ENCODE measurements at regions not wholly inside any gene's neighbourhood (a gene's known extent, or its start where the extent isn't known, plus 50 kb on each side); places are given as distances from the start of the nearest gene placed in this dataset.

DNA sequence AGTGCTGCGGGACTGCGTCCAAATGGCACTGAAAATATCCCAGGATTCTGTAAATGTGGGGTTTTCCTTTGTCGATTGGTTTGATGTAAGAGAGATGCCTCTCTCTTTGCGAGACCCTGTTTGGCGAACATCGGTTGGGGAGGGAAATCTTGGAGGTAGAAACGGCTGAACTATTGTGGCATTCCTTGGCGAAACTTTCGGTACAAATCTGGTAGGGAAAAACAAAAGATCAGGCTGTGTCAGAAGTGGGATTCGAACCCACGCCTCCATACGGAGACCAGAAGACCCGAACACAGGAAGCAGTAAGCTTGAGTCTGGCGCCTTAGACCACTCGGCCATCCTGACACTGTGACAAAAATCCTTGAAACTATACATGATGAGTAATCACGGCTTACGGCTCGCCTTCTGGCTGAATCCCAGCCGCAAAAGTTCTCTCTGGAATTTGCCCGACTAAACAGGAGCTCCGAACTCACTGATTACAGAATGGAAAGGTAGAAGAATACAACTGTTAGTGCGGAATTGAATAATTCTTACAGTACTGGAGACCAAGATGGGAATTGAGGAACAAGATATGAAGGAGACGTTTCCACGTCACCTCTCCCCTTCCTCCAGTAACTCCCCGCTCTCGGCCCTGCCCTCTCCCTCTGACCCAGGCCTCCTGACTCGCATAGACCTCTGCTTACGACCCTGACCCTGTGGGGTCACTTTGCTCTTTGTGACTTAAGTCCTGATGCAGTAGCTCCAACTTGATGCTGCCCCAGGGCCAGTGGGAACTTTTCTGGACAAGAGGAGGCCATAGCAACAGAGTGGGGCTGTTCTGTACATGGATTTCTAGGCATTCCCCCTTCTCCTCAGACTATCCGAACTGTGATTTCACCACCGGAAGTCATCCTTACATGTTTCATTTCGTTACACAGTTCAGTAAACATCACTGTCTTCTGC lies 132.8 kb upstream of the ZNF184 start (continued):
- TF ChIP-seq ZNF609 (CRISPR knock-in tag; IDR thresholded peaks at IDR 0.05; ENCODE audit: borderline replicate concordance) (0 out of 2 replicates have a peak, but pooled peaks have one; percentile 40), ZNF501 (CRISPR knock-in tag; IDR thresholded peaks at IDR 0.05) (0 out of 2 replicates have a peak, but pooled peaks have one; percentile 49), IRF2 (CRISPR knock-in tag; IDR thresholded peaks at IDR 0.05) (peak; percentile 20; the same call in 1 of the 2 replicates), HMGXB3 (CRISPR knock-in tag; IDR thresholded peaks at IDR 0.05; ENCODE audit: borderline replicate concordance) (0 out of 2 replicates have a peak, but pooled peaks have one; percentile 36), ZSCAN20 (CRISPR knock-in tag; IDR thresholded peaks at IDR 0.05; ENCODE audit: borderline replicate concordance) (no peak), NFKBIZ (CRISPR knock-in tag; IDR thresholded peaks at IDR 0.05) (0 out of 2 replicates have a peak, but pooled peaks have one; percentile 15), NKX3-1 (CRISPR knock-in tag; IDR thresholded peaks at IDR 0.05) (no peak), GABPA (IDR thresholded peaks at IDR 0.05; ENCODE audit: low read depth, low read length) (no peak), GABPA (CRISPR knock-in tag; IDR thresholded peaks at IDR 0.05; ENCODE audit: low read depth) (peak; percentile 21; the same call in 1 of the 2 replicates), ZNF350 (CRISPR knock-in tag; IDR thresholded peaks at IDR 0.05; ENCODE audit: borderline replicate concordance, low read depth) (0 out of 2 replicates have a peak, but pooled peaks have one; percentile 38), ZNF543 (CRISPR knock-in tag; IDR thresholded peaks at IDR 0.05) (no peak), KLF6 (CRISPR knock-in tag; IDR thresholded peaks at IDR 0.05) (0 out of 2 replicates have a peak, but pooled peaks have one; percentile 33), ZBTB38 (CRISPR knock-in tag; IDR thresholded peaks at IDR 0.05) (no peak), ZNF75D (CRISPR knock-in tag; IDR thresholded peaks at IDR 0.05; ENCODE audit: borderline replicate concordance) (no peak)
- TF ChIP-seq, protein P1, sequence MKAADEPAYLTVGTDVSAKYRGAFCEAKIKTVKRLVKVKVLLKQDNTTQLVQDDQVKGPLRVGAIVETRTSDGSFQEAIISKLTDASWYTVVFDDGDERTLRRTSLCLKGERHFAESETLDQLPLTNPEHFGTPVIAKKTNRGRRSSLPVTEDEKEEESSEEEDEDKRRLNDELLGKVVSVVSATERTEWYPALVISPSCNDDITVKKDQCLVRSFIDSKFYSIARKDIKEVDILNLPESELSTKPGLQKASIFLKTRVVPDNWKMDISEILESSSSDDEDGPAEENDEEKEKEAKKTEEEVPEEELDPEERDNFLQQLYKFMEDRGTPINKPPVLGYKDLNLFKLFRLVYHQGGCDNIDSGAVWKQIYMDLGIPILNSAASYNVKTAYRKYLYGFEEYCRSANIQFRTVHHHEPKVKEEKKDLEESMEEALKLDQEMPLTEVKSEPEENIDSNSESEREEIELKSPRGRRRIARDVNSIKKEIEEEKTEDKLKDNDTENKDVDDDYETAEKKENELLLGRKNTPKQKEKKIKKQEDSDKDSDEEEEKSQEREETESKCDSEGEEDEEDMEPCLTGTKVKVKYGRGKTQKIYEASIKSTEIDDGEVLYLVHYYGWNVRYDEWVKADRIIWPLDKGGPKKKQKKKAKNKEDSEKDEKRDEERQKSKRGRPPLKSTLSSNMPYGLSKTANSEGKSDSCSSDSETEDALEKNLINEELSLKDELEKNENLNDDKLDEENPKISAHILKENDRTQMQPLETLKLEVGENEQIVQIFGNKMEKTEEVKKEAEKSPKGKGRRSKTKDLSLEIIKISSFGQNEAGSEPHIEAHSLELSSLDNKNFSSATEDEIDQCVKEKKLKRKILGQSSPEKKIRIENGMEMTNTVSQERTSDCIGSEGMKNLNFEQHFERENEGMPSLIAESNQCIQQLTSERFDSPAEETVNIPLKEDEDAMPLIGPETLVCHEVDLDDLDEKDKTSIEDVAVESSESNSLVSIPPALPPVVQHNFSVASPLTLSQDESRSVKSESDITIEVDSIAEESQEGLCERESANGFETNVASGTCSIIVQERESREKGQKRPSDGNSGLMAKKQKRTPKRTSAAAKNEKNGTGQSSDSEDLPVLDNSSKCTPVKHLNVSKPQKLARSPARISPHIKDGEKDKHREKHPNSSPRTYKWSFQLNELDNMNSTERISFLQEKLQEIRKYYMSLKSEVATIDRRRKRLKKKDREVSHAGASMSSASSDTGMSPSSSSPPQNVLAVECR (CRISPR knock-in tag; IDR thresholded peaks at IDR 0.05; ENCODE audit: borderline replicate concordance), result peak; percentile 11; the same call in 1 of the 2 replicates

All from HepG2 (cell line).